IMR-90 (cell line): ENCODE measurements at regions not wholly inside any gene's neighbourhood (a gene's known extent, or its start where the extent isn't known, plus 50 kb on each side); places are given as distances from the start of the nearest gene placed in this dataset.

ENCODE experiments used
- BHLHE40 ChIP-seq: fragments of 150-350 bp; IDR thresholded peaks from 2 replicates; pipeline ENCODE4 v1.6.1; 2016; ENCODE audit warnings: mild to moderate bottlenecking, low read depth, low read length
- MAZ ChIP-seq: IDR thresholded peaks from 2 replicates; pipeline ENCODE4 v1.6.1; 2012; ENCODE audit warnings: low read depth, mild to moderate bottlenecking, low read length, improper control_type of control experiment, moderate library complexity, borderline replicate concordance
- POLR2A ChIP-seq: IDR thresholded peaks from 2 replicates; pipeline ENCODE4 v1.6.1; 2012; ENCODE audit warnings: mild to moderate bottlenecking, low read depth, low read length
- RAD21 ChIP-seq: IDR thresholded peaks from 2 replicates; pipeline ENCODE4 v1.6.1; 2012; ENCODE audit warnings: low read length, improper control_type of control experiment
- RFX5 ChIP-seq: IDR thresholded peaks from 2 replicates; pipeline ENCODE4 v1.8.0; 2012; ENCODE audit warnings: low read depth, mild to moderate bottlenecking, low read length, moderate library complexity
- SMC3 ChIP-seq: fragments of 150-350 bp; IDR thresholded peaks from 2 replicates; pipeline ENCODE4 v1.6.1; 2016; ENCODE audit warnings: low read depth, mild to moderate bottlenecking, antibody characterized with exemption, low read length, moderate library complexity
- TF ChIP-seq, protein P1 (sequence below): conservative IDR thresholded peaks from 2 replicates; pipeline ENCODE4 v1.5.1; 2012; ENCODE audit warnings: mild to moderate bottlenecking, low read depth, low read length, improper control_type of control experiment
- TF ChIP-seq, protein P2 (sequence below): fragments of 150-350 bp; IDR thresholded peaks from 2 replicates; pipeline ENCODE4 v1.6.1; 2017; ENCODE audit warnings: mild to moderate bottlenecking, antibody characterized with exemption, low read length, low read depth

GRCh38 chr2:167506395-167506794 is 618.1 kb downstream of the XIRP2 start:
- TF ChIP-seq, protein P1, sequence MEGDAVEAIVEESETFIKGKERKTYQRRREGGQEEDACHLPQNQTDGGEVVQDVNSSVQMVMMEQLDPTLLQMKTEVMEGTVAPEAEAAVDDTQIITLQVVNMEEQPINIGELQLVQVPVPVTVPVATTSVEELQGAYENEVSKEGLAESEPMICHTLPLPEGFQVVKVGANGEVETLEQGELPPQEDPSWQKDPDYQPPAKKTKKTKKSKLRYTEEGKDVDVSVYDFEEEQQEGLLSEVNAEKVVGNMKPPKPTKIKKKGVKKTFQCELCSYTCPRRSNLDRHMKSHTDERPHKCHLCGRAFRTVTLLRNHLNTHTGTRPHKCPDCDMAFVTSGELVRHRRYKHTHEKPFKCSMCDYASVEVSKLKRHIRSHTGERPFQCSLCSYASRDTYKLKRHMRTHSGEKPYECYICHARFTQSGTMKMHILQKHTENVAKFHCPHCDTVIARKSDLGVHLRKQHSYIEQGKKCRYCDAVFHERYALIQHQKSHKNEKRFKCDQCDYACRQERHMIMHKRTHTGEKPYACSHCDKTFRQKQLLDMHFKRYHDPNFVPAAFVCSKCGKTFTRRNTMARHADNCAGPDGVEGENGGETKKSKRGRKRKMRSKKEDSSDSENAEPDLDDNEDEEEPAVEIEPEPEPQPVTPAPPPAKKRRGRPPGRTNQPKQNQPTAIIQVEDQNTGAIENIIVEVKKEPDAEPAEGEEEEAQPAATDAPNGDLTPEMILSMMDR = no peak
- no peak for TF ChIP-seq RFX5
- TF ChIP-seq POLR2A = no peak
- no peak for TF ChIP-seq RAD21
- no peak for TF ChIP-seq MAZ
- TF ChIP-seq SMC3 = no peak
- TF ChIP-seq BHLHE40 = no peak
- TF ChIP-seq, protein P2, sequence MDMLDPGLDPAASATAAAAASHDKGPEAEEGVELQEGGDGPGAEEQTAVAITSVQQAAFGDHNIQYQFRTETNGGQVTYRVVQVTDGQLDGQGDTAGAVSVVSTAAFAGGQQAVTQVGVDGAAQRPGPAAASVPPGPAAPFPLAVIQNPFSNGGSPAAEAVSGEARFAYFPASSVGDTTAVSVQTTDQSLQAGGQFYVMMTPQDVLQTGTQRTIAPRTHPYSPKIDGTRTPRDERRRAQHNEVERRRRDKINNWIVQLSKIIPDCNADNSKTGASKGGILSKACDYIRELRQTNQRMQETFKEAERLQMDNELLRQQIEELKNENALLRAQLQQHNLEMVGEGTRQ = no peak
